Prostate gland (tissue), 2 donors: ENCODE measurements at regions not wholly inside any gene's neighbourhood (a gene's known extent, or its start where the extent isn't known, plus 50 kb on each side); places are given as distances from the start of the nearest gene placed in this dataset.

ENCODE experiments used
- POLR2A ChIP-seq: fragments of 450-650 bp; IDR thresholded peaks from one replicate; pipeline ENCODE4 v1.6.1; 2016; ENCODE audit warnings: antibody characterized with exemption, mild to moderate bottlenecking
- TF ChIP-seq, protein P1 (sequence below), 4 experiments: fragments of 200-600 bp in 2 of 4; fragments of 450-650 bp in 2 of 4; sonication (generic) in 2 of 4; IDR thresholded peaks; 1 replicate in 3 of 4; 2 replicates in 1 of 4; pipeline ENCODE4 v1.5.1; 2016 to 2019; ENCODE audit warnings: antibody characterized with exemption in 4 of 4, mild to moderate bottlenecking in 2 of 4, moderate library complexity in 2 of 4

DNA sequence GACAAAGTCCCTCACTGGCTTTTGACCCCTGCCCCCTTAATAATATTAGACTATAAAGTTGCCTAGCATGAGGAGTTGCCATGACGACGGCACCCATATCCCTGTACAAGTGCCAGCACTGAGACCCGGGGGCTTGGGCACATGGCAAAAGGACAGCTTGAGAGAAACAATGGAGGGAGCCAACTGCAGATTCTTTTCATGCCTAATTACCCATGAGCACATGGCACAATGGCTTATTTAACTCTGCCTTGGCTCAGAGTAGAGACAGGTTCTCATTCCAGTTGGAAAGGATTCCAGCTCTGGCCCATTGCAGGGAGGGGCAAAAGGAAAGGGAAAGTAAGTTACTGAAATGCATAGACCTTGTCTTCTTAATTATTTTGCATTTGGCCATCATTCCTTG lies 261.2 kb upstream of the UBASH3B start:
- TF ChIP-seq, protein P1, sequence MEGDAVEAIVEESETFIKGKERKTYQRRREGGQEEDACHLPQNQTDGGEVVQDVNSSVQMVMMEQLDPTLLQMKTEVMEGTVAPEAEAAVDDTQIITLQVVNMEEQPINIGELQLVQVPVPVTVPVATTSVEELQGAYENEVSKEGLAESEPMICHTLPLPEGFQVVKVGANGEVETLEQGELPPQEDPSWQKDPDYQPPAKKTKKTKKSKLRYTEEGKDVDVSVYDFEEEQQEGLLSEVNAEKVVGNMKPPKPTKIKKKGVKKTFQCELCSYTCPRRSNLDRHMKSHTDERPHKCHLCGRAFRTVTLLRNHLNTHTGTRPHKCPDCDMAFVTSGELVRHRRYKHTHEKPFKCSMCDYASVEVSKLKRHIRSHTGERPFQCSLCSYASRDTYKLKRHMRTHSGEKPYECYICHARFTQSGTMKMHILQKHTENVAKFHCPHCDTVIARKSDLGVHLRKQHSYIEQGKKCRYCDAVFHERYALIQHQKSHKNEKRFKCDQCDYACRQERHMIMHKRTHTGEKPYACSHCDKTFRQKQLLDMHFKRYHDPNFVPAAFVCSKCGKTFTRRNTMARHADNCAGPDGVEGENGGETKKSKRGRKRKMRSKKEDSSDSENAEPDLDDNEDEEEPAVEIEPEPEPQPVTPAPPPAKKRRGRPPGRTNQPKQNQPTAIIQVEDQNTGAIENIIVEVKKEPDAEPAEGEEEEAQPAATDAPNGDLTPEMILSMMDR (IDR thresholded peaks at IDR 0.05) = no peak
- TF ChIP-seq POLR2A = no peak
